ENCODE measurements at regions not wholly inside any gene's neighbourhood (a gene's known extent, or its start where the extent isn't known, plus 50 kb on each side); places are given as distances from the start of the nearest gene placed in this dataset.

DNA sequence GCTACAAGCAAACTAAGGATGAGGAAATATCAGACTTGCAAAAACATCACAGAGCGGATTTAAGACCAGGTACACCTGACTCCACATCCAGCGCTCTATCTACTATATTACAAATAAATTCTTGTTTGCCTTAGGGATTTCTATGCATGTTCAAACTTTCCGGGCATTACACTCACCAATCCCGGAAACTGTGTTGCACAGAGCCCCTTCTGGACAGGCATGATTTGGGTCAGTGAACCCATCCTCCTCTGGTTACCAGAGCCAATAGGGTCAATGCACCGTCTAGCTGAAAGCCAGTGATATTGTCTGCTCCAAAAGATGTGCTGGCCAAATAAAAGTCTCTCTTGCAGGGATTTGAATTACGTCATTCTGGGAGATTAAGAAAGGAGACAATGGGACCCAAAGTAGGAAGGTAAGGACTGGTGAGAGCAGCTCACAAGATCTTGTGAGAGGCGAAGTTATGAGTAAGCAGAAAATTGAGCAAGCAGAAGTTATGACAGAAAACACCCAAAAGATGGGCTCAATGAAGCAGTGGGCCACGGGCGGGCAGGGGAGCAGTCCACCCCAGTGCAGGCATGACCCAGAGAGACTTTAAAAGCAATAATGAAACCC, 155.8 kb upstream of the RAI14 start:
- TF ChIP-seq POLR2A (IDR thresholded peaks at IDR 0.05) = no peak
- TF ChIP-seq, protein P1, sequence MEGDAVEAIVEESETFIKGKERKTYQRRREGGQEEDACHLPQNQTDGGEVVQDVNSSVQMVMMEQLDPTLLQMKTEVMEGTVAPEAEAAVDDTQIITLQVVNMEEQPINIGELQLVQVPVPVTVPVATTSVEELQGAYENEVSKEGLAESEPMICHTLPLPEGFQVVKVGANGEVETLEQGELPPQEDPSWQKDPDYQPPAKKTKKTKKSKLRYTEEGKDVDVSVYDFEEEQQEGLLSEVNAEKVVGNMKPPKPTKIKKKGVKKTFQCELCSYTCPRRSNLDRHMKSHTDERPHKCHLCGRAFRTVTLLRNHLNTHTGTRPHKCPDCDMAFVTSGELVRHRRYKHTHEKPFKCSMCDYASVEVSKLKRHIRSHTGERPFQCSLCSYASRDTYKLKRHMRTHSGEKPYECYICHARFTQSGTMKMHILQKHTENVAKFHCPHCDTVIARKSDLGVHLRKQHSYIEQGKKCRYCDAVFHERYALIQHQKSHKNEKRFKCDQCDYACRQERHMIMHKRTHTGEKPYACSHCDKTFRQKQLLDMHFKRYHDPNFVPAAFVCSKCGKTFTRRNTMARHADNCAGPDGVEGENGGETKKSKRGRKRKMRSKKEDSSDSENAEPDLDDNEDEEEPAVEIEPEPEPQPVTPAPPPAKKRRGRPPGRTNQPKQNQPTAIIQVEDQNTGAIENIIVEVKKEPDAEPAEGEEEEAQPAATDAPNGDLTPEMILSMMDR (IDR thresholded peaks at IDR 0.05) = no peak
